CD4-positive, alpha-beta T cell treated with Interleukin-17A for 4 hours (primary cell): ENCODE measurements at regions not wholly inside any gene's neighbourhood (a gene's known extent, or its start where the extent isn't known, plus 50 kb on each side); places are given as distances from the start of the nearest gene placed in this dataset.

Experiments used
- DNase-seq: peaks from one replicate; pipeline ENCODE4 v3.0.0-alpha.2; 2020; ENCODE audit warnings: mixed read lengths

DNA sequence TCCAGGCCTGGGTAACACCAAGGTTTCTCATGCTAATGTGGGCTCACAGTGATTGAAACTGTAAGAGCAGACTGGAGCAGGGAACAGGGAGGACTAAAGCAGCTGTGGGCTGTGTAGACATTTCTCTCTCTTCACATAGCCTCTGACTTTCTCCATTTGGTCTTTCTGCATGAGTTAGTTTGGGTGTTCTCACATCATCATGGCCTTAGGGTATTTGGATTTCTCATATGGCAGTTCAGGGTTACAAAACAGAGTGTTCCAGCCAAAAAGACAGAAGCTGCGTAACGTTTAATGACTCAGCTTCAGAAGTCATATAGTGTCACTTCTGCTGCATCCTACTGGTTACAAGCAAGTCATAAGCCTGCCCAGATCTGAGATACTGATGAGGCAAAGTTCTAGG, 52.0 kb upstream of the OSBPL8 start:
- no peak for DNase-seq

GRCh38 chr12:76614364-76614763, 54.8 kb upstream of the OSBPL8 start:
- DNase-seq: no peak

GRCh38 chr12:76618031-76618430, 58.5 kb upstream of the OSBPL8 start:
- no peak for DNase-seq

DNA sequence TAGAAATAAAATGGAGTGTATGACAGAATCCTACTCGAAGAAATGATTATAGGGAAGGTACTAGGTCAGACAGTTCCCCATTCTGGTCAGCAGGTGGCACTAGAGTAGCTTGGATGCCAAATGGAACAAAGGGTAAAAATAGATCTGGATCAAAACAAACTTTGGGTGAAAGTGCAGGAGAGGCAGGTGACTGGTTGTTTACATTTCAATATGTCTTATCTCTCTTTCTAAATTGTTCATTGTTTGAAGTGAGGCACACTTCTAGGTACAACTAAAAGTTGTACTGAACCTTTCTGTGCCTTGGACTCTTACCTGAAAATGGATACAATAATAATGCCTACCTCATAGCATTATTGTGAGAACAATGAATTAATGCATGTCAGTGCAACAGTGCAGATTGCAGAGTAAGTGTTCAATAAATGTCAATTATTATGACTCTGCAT, 62.0 kb upstream of the OSBPL8 start:
- peak; percentile 74 for DNase-seq

DNA sequence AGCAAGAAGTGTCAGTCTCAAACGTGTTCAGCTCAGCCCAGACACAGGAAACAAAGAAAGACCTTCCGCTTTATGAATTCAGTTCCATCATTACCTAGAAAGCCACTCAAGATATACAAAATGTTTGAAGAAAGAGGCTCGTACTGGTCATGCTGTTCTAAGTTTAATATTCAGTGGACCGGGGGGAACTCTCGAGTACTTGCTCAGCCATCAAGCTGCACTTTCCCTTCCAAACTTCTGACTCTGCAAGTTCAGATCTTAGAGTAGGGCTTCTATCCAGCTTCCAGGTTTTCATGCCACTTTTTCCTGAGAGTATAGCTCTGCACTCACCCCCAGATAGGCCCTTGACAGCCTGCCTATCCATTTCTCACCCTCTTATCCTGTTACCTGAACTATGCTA, 62.8 kb upstream of the OSBPL8 start:
- no peak for DNase-seq

- no peak for DNase-seq
Measured at GRCh38 chr12:76622915-76623314, 63.3 kb upstream of the OSBPL8 start.

GRCh38 chr12:76623931-76624330, 64.4 kb upstream of the OSBPL8 start:
- no peak for DNase-seq

- no peak for DNase-seq
Measured at GRCh38 chr12:76627346-76628135, 68.0 kb upstream of the OSBPL8 start.

DNA sequence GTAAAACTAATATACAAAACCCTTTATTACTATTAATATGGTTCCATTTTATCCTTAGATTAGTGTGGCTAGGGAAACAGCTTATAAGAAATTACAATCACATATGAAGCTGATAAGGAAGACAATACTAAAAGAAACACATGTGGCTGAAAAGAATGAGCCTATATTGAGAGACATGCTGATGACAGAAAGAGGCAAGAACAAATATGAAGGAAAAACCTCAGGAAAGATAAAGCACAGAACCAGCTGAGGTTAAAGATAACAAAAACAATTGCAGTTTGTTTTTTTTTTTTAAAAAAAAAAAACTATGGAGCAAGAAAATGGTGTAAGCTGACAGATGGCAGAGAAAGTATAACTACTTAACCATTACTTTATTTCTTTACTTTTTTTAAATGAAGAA, 69.2 kb upstream of the OSBPL8 start:
- DNase-seq: no peak

DNA sequence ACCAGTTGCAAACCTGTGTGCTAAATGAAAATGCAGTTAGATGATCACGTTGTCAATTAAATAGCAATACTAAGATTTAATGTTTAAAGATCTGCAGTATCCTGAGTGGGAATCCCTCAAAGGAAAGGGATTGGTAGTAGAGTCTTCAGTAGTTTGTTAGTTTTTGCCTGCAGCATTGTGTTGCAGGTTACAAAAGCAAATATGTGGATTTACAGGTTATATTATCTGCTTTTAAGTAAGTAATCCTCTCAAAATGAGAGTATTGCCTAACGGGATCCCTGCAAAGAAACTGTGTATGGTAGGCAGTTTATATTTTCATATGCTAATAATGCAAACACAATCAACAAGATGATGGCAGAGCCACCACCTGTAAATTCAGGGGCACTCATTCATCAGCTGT, 72.2 kb upstream of the OSBPL8 start:
- no peak for DNase-seq

DNA sequence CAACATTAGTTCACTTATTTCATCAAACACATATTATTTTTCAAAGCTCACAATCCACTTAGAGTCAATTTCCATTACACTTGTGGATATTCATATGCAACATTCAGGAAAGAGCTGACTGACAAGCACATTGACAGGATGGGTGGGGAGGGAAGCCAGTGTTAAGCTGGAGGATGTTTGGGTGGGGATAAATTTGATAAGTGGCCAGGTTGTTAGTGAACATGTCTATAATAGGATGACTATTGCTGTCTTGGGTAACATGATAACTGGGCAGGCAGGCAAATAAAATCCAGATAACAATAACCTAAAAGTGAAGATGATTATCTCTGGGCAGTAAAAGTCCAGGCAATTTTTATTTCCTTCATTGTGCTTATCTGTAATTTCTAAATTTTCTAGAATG, 73.8 kb upstream of the OSBPL8 start:
- no peak for DNase-seq

- DNase-seq: no peak
Measured at GRCh38 chr12:76634133-76634532, 74.6 kb upstream of the OSBPL8 start.

DNA sequence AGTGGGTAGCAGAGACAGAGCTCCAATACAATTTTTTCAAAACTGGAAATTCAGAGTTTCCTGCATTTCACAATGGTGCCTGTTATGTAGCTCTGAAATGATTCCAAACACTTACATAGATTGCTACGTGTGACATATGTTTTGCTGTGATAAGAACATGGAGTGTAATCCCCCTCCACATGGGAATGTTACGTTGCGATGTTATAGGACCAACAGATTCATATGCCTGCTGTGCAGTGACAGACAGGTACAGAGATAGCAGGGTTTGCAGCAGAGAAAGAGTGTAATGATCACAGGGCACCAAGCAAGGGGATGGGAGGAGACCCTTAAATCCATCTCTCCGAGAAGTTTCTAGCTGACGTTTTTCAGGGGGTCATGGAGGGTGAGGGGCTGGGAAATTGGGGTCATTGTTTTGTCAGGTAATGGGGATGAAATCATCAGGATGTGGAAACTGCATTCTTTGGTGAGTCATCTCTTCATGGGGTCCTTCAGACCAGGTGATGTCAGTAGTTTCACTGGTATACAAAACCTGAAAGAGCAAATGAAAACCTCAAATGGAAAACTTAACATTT, 76.6 kb upstream of the OSBPL8 start:
- DNase-seq: no peak

DNA sequence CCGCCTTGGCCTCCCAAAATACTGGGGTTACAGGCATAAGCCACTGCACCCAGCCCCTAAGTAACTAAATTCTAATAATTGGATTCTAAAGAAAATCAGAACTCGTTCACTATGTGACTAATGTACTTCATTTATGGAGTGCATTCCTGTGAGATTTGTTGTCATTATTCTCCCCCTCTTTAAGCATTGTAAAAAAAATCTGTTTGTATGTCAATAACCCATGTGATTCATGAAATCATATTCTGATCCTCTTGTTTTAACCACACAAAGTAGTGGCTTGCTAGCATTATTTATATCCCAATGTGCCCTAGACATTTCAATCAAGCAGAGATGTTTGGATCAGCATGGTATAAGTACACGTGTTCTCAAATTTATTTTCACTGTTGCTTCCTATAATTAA, 78.2 kb upstream of the OSBPL8 start:
- no peak for DNase-seq

- DNase-seq: no peak
Measured at GRCh38 chr12:76639646-76640045, 80.1 kb upstream of the OSBPL8 start.

DNA sequence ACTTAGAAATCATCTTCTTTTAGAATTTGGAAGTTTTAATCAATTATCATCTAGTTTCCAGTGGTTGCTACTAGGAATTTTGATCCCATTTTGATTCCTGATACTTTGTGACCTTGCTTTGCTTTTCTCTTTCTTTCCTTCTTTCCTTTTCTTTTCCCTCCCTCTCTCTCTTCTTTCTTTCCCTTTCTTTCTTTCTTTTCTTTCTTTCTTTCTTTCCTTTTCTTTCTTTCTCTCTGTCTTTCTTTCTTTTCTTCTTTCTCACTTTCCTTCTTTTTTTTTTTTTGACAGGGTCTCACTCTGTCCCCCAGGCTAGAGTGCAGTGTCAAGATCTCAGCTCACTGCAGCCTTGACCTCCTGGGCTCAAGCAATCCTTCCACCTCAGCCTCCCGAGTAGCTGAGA, 81.5 kb upstream of the OSBPL8 start:
- no peak for DNase-seq

DNA sequence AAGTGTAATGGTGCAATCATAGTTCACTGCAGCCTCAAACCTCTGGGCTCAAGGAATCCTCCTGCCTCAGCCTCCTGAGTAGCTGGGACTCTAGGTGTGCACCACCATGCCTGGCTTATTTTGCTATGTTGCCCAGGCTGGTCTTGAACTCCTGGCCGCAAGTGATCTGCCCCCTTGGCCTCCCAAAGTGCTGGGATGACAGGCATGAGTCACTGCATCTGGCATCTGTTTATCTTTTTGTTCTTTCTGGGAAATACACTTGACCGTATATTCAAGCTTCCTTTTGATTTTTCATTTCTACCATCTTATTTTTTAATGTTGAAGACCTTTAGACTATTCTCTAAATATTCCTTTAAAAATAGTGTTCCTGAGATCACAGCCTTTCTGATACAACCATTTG, 82.4 kb upstream of the OSBPL8 start:
- no peak for DNase-seq

GRCh38 chr12:76643438-76643837, 83.9 kb upstream of the OSBPL8 start:
- DNase-seq: no peak

DNA sequence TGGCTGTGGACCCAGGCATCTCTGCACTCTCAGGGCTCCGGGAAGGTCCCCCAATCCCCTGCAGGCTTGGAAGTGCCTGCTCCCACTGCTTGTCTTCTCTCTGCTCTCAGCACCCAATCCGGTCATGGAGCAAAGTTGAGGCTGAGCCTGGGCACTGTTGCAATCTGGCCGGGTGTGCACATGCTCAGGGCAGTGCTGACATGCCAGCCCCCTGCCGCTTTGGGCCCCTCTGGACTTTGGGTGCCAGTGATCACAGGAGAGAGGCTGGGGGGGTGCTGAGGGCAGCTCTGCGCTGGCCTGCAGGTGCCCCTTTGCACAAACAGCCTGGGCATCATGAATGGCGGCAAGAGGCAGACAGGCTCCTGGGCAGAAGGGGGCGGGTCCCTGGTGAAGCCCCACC, 85.4 kb upstream of the OSBPL8 start:
- DNase-seq: no peak

GRCh38 chr12:76645934-76646333, 86.4 kb upstream of the OSBPL8 start:
- DNase-seq: no peak

DNA sequence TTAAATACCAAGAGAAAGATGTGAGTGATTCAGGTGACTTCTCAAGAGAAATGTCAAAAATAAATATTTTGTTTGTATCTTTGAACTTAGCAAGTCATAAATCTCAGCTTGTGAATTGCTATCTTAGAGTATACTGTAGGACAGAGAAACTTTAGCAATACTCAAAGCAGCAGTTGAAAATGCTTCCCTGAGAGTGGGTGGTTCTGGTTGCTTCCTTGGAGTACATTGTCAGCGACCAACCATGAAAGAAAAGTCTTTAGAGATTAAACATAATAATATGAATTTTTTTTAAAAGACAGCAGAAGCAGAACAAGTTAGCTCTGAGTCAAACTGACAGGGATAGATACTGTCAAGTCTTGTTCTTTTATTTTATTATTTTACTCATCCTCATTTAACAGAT, 86.8 kb upstream of the OSBPL8 start:
- no peak for DNase-seq

GRCh38 chr12:76649099-76649498, 89.5 kb upstream of the OSBPL8 start:
- DNase-seq: no peak

GRCh38 chr12:76652402-76652801, 92.8 kb upstream of the OSBPL8 start:
- no peak for DNase-seq

DNA sequence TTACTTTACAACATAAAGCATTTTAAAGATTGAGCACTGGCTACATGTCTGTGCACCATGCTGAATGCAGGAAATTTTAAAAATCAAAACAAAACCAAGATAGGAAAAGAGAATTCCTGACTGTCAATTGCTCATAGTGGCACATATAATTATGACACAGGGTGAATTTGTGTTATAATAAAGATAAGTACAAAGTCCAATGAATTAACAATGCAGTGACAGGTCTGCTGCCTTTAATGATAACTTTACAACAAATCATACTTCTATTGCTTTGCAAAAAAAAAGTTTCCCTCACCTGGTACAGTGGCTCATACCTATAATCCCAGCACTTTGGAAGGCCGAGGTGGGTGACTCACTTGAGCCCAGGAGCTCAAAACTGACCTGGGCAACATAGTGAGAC, 93.8 kb upstream of the OSBPL8 start:
- no peak for DNase-seq

- DNase-seq: no peak
Measured at GRCh38 chr12:76664731-76665130, 99.2 kb upstream of the ZDHHC17 start.
